GM12878 (cell line): ENCODE measurements at regions not wholly inside any gene's neighbourhood (a gene's known extent, or its start where the extent isn't known, plus 50 kb on each side); places are given as distances from the start of the nearest gene placed in this dataset.
A peak's percentile ranks its signal among the peaks of the same experiment; 100 is the strongest.

Experiments used
- CHD1 ChIP-seq: IDR thresholded peaks from 2 replicates; pipeline ENCODE4 v1.6.1; 2012; ENCODE audit warnings: low read depth, low read length, improper control_type of control experiment
- CREB1 ChIP-seq: IDR thresholded peaks from 2 replicates; pipeline ENCODE4 v1.6.1; 2012; ENCODE audit warnings: low read depth, mild to moderate bottlenecking, inconsistent platforms
- DPF2 ChIP-seq: fragments of 450-650 bp; IDR thresholded peaks from 2 replicates; pipeline ENCODE4 v1.6.1; 2017; ENCODE audit warnings: mild to moderate bottlenecking
- EED ChIP-seq: sonication (generic); IDR thresholded peaks from 2 replicates; pipeline ENCODE4 v1.6.1; 2016; ENCODE audit warnings: antibody characterized with exemption, low read depth
- FOXM1 ChIP-seq: IDR thresholded peaks from 2 replicates; pipeline ENCODE4 v1.6.1; 2012; ENCODE audit warnings: low read depth, mild to moderate bottlenecking, inconsistent platforms, low read length, moderate library complexity
- HCFC1 ChIP-seq: fragments of 150-350 bp; IDR thresholded peaks from 2 replicates; pipeline ENCODE4 v1.6.1; 2014; ENCODE audit warnings: low read length
- POLR2AphosphoS2 ChIP-seq: IDR thresholded peaks from 2 replicates; pipeline ENCODE4 v1.6.1; 2011; ENCODE audit warnings: low read depth, mild to moderate bottlenecking, low read length, improper control_type of control experiment, moderate library complexity
- POLR2AphosphoS5 ChIP-seq: IDR thresholded peaks from 2 replicates; pipeline ENCODE4 v1.6.1; 2011; ENCODE audit warnings: mild to moderate bottlenecking, low read length, inconsistent platforms
- POU2F2 ChIP-seq: IDR thresholded peaks from 3 replicates; pipeline ENCODE4 v1.6.1; 2011; ENCODE audit warnings: low read depth, mild to moderate bottlenecking, low read length, borderline replicate concordance
- RAD21 ChIP-seq: IDR thresholded peaks from 2 replicates; pipeline ENCODE4 v1.6.1; 2011; ENCODE audit warnings: mild to moderate bottlenecking, low read depth, low read length, moderate library complexity; ENCODE audit not compliant: insufficient read depth
- RAD51 ChIP-seq: fragments of 450-650 bp; IDR thresholded peaks from 2 replicates; pipeline ENCODE4 v1.6.1; 2016; ENCODE audit warnings: moderate library complexity, mild to moderate bottlenecking, inconsistent platforms
- STAT1 ChIP-seq: fragments of 450-650 bp; conservative IDR thresholded peaks from 2 replicates; pipeline ENCODE4 v1.6.1; 2014; ENCODE audit warnings: antibody characterized with exemption, mild to moderate bottlenecking
- YBX1 ChIP-seq: fragments of 450-650 bp; IDR thresholded peaks from 2 replicates; pipeline ENCODE4 v1.6.1; 2016; ENCODE audit warnings: antibody characterized with exemption
- ZBTB11 ChIP-seq: fragments of 450-650 bp; formaldehyde crosslinking; IDR thresholded peaks from 2 replicates; pipeline ENCODE4 v1.5.0; 2022; ENCODE audit warnings: mild to moderate bottlenecking, missing genetic modification characterization
- ZNF207 ChIP-seq: fragments of 450-650 bp; IDR thresholded peaks from 2 replicates; pipeline ENCODE4 v1.6.1; 2014; ENCODE audit warnings: antibody characterized with exemption, mild to moderate bottlenecking, borderline replicate concordance
- ZNF217 ChIP-seq: fragments of 450-650 bp; IDR thresholded peaks from 2 replicates; pipeline ENCODE4 v1.6.1; 2017; ENCODE audit warnings: antibody characterized with exemption, mild to moderate bottlenecking
- TF ChIP-seq, protein P1 (sequence below): fragments of 450-650 bp; formaldehyde crosslinking; IDR thresholded peaks from 2 replicates; pipeline ENCODE4 v1.4.0; 2020; ENCODE audit warnings: mild to moderate bottlenecking, moderate library complexity
- TF ChIP-seq, protein P2 (sequence below): fragments of 150-350 bp; IDR thresholded peaks from 2 replicates; pipeline ENCODE4 v1.6.1; 2016; ENCODE audit warnings: low read depth, low read length
- TF ChIP-seq, protein P3 (sequence below): IDR thresholded peaks from 2 replicates; pipeline ENCODE4 v1.6.1; 2012; ENCODE audit warnings: low read depth, low read length, improper control_type of control experiment

GRCh38 chr16:10312784-10313724, 72.8 kb upstream of the ATF7IP2 start (continued):
- TF ChIP-seq, protein P1, sequence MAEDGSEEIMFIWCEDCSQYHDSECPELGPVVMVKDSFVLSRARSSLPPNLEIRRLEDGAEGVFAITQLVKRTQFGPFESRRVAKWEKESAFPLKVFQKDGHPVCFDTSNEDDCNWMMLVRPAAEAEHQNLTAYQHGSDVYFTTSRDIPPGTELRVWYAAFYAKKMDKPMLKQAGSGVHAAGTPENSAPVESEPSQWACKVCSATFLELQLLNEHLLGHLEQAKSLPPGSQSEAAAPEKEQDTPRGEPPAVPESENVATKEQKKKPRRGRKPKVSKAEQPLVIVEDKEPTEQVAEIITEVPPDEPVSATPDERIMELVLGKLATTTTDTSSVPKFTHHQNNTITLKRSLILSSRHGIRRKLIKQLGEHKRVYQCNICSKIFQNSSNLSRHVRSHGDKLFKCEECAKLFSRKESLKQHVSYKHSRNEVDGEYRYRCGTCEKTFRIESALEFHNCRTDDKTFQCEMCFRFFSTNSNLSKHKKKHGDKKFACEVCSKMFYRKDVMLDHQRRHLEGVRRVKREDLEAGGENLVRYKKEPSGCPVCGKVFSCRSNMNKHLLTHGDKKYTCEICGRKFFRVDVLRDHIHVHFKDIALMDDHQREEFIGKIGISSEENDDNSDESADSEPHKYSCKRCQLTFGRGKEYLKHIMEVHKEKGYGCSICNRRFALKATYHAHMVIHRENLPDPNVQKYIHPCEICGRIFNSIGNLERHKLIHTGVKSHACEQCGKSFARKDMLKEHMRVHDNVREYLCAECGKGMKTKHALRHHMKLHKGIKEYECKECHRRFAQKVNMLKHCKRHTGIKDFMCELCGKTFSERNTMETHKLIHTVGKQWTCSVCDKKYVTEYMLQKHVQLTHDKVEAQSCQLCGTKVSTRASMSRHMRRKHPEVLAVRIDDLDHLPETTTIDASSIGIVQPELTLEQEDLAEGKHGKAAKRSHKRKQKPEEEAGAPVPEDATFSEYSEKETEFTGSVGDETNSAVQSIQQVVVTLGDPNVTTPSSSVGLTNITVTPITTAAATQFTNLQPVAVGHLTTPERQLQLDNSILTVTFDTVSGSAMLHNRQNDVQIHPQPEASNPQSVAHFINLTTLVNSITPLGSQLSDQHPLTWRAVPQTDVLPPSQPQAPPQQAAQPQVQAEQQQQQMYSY (CRISPR knock-in tag) = no peak
- TF ChIP-seq HCFC1 (no peak), ZBTB11 (CRISPR knock-in tag) (no peak), POU2F2 (peak; percentile 37; the same call in 1 of the 3 replicates), CREB1 (no peak), YBX1 (no peak), CHD1 (no peak), RAD21 (no peak), FOXM1 (peak; percentile 39; the same call in 1 of the 2 replicates), STAT1 (no peak; the same call in 1 of the 2 replicates), EED (peak; percentile 73), DPF2 (peak; percentile 80), ZNF217 (peak; percentile 81; the same call in 1 of the 2 replicates), ZNF207 (no peak), POLR2AphosphoS2 (no peak), RAD51 (no peak), POLR2AphosphoS5 (no peak)
- TF ChIP-seq, protein P2, sequence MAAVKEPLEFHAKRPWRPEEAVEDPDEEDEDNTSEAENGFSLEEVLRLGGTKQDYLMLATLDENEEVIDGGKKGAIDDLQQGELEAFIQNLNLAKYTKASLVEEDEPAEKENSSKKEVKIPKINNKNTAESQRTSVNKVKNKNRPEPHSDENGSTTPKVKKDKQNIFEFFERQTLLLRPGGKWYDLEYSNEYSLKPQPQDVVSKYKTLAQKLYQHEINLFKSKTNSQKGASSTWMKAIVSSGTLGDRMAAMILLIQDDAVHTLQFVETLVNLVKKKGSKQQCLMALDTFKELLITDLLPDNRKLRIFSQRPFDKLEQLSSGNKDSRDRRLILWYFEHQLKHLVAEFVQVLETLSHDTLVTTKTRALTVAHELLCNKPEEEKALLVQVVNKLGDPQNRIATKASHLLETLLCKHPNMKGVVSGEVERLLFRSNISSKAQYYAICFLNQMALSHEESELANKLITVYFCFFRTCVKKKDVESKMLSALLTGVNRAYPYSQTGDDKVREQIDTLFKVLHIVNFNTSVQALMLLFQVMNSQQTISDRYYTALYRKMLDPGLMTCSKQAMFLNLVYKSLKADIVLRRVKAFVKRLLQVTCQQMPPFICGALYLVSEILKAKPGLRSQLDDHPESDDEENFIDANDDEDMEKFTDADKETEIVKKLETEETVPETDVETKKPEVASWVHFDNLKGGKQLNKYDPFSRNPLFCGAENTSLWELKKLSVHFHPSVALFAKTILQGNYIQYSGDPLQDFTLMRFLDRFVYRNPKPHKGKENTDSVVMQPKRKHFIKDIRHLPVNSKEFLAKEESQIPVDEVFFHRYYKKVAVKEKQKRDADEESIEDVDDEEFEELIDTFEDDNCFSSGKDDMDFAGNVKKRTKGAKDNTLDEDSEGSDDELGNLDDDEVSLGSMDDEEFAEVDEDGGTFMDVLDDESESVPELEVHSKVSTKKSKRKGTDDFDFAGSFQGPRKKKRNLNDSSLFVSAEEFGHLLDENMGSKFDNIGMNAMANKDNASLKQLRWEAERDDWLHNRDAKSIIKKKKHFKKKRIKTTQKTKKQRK = no peak
- TF ChIP-seq, protein P3, sequence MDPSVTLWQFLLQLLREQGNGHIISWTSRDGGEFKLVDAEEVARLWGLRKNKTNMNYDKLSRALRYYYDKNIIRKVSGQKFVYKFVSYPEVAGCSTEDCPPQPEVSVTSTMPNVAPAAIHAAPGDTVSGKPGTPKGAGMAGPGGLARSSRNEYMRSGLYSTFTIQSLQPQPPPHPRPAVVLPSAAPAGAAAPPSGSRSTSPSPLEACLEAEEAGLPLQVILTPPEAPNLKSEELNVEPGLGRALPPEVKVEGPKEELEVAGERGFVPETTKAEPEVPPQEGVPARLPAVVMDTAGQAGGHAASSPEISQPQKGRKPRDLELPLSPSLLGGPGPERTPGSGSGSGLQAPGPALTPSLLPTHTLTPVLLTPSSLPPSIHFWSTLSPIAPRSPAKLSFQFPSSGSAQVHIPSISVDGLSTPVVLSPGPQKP = no peak
